GM12892 (cell line): ENCODE measurements at regions not wholly inside any gene's neighbourhood (a gene's known extent, or its start where the extent isn't known, plus 50 kb on each side); places are given as distances from the start of the nearest gene placed in this dataset.

ENCODE experiments used
- POLR2A ChIP-seq: IDR thresholded peaks from 2 replicates; pipeline ENCODE4 v1.6.1; 2011; ENCODE audit warnings: low read depth, low read length, control low read depth
- POLR2AphosphoS5 ChIP-seq: IDR thresholded peaks from 2 replicates; pipeline ENCODE4 v1.6.1; 2011; ENCODE audit warnings: low read depth, low read length, control low read depth
- TAF1 ChIP-seq: IDR thresholded peaks from 2 replicates; pipeline ENCODE4 v1.6.1; 2011; ENCODE audit warnings: low read depth, mild to moderate bottlenecking, control low read depth, low read length, borderline replicate concordance

GRCh38 chr21:24375201-24375600, 1232.1 kb downstream of the MRPL39 start:
- TF ChIP-seq POLR2A (no peak), POLR2AphosphoS5 (no peak), TAF1 (no peak)
